Neural cell (in vitro differentiated cells): ENCODE measurements at regions not wholly inside any gene's neighbourhood (a gene's known extent, or its start where the extent isn't known, plus 50 kb on each side); places are given as distances from the start of the nearest gene placed in this dataset.

Experiments used
- H2AFZ ChIP-seq: fragments of 200-600, 300-800 bp; sonication (generic), shearing (Covaris generic); 2 replicates; pipeline ENCODE4 v1.6.0; 2014; ENCODE audit warnings: low read depth, mild to moderate bottlenecking, antibody characterized with exemption, low read length, moderate library complexity
- H3F3A ChIP-seq: fragments of 200-600 bp; shearing (Covaris generic); 2 replicates; pipeline ENCODE4 v1.6.1; 2016; ENCODE audit warnings: mild to moderate bottlenecking, moderate library complexity, mixed read lengths, antibody characterized with exemption, low read length; ENCODE audit not compliant: insufficient read depth, poor library complexity, severe bottlenecking
- H3K27ac ChIP-seq: fragments of 200-600, 300-800 bp; sonication (generic), shearing (Covaris generic); 2 replicates; pipeline ENCODE4 v1.5.1; 2014; ENCODE audit warnings: mild to moderate bottlenecking, low read length, moderate library complexity
- H3K27me3 ChIP-seq: fragments of 300-800, 200-600 bp; sonication (generic), shearing (Covaris generic); 2 replicates; pipeline ENCODE4 v1.6.0; 2014; ENCODE audit warnings: mild to moderate bottlenecking, low read depth, low read length, moderate library complexity; ENCODE audit not compliant: insufficient read depth
- H3K36me3 ChIP-seq: fragments of 300-800, 200-600 bp; sonication (generic), shearing (Covaris generic); 2 replicates; pipeline ENCODE4 v1.5.1; 2014; ENCODE audit warnings: mild to moderate bottlenecking, antibody characterized with exemption, low read length, moderate library complexity; ENCODE audit not compliant: insufficient read depth
- H3K4me2 ChIP-seq: fragments of 300-800, 200-600 bp; sonication (generic), shearing (Covaris generic); 2 replicates; pipeline ENCODE4 v1.6.0; 2014; ENCODE audit warnings: mild to moderate bottlenecking, low read length
- H3K4me3 ChIP-seq: fragments of 300-800, 200-600 bp; sonication (generic), shearing (Covaris generic); 2 replicates; pipeline ENCODE4 v1.5.1; 2014; ENCODE audit warnings: mild to moderate bottlenecking, low read length, moderate library complexity
- H3K79me2 ChIP-seq: fragments of 200-600 bp; shearing (Covaris generic); replicated peaks from 2 replicates; pipeline ENCODE4 v1.6.0; 2014; ENCODE audit warnings: mild to moderate bottlenecking, low read length, moderate library complexity; ENCODE audit not compliant: insufficient read depth
- H3K9ac ChIP-seq: fragments of 300-800, 200-600 bp; sonication (generic), shearing (Covaris generic); 2 replicates; pipeline ENCODE4 v1.6.1; 2016; ENCODE audit warnings: mild to moderate bottlenecking, low read length, mixed read lengths
- H3K9me2 ChIP-seq: fragments of 200-600 bp; shearing (Covaris generic); 2 replicates; pipeline ENCODE4 v1.6.1; 2016; ENCODE audit warnings: mild to moderate bottlenecking, low read length, mixed read lengths; ENCODE audit not compliant: insufficient read depth
- H3K9me3 ChIP-seq: fragments of 200-600, 300-800 bp; sonication (generic), shearing (Covaris generic); 2 replicates; pipeline ENCODE4 v1.6.1; 2016; ENCODE audit warnings: mild to moderate bottlenecking, mixed run types, low read length, moderate library complexity, mixed read lengths
- H4K20me1 ChIP-seq: fragments of 200-600 bp; shearing (Covaris generic); 2 replicates; pipeline ENCODE4 v1.6.1; 2016; ENCODE audit warnings: mild to moderate bottlenecking, mixed run types; ENCODE audit not compliant: insufficient read depth
- EP300 ChIP-seq: fragments of 450-650 bp; conservative IDR thresholded peaks from 2 replicates; pipeline ENCODE4 v1.6.1; 2014; ENCODE audit warnings: antibody characterized with exemption, mild to moderate bottlenecking, moderate library complexity; ENCODE audit not compliant: poor library complexity, severe bottlenecking
- EZH2 ChIP-seq: fragments of 200-600, 300-800 bp; shearing (Covaris generic), sonication (generic); IDR thresholded peaks from 2 replicates; pipeline ENCODE4 v1.6.1; 2014; ENCODE audit warnings: antibody characterized with exemption, low read length, borderline replicate concordance, mild to moderate bottlenecking; ENCODE audit not compliant: insufficient read depth, poor library complexity, severe bottlenecking
- MXI1 ChIP-seq: fragments of 450-650 bp; conservative IDR thresholded peaks from 2 replicates; pipeline ENCODE4 v1.6.1; 2014; ENCODE audit warnings: antibody characterized with exemption, mild to moderate bottlenecking; ENCODE audit not compliant: poor library complexity, severe bottlenecking
- POLR2AphosphoS5 ChIP-seq: IDR thresholded peaks from 2 replicates; pipeline ENCODE4 v1.6.1; 2012
- RAD21 ChIP-seq: fragments of 450-650 bp; conservative IDR thresholded peaks from 2 replicates; pipeline ENCODE4 v1.6.1; 2014; ENCODE audit warnings: antibody characterized with exemption, mild to moderate bottlenecking, moderate library complexity
- SMC3 ChIP-seq: fragments of 450-650 bp; conservative IDR thresholded peaks from 2 replicates; pipeline ENCODE4 v1.6.1; 2014; ENCODE audit warnings: antibody characterized with exemption, mild to moderate bottlenecking, moderate library complexity; ENCODE audit not compliant: poor library complexity
- TAF1 ChIP-seq: IDR thresholded peaks from 2 replicates; pipeline ENCODE4 v1.6.1; 2012; ENCODE audit warnings: low read depth
- TF ChIP-seq, protein P1 (sequence below): IDR thresholded peaks from 2 replicates; pipeline ENCODE4 v1.6.1; 2012; ENCODE audit warnings: borderline replicate concordance
- TF ChIP-seq, protein P2 (sequence below): fragments of 450-650 bp; IDR thresholded peaks from 2 replicates; pipeline ENCODE4 v1.5.1; 2014; ENCODE audit warnings: antibody characterized with exemption, mild to moderate bottlenecking, moderate library complexity; ENCODE audit not compliant: poor library complexity, severe bottlenecking

DNA sequence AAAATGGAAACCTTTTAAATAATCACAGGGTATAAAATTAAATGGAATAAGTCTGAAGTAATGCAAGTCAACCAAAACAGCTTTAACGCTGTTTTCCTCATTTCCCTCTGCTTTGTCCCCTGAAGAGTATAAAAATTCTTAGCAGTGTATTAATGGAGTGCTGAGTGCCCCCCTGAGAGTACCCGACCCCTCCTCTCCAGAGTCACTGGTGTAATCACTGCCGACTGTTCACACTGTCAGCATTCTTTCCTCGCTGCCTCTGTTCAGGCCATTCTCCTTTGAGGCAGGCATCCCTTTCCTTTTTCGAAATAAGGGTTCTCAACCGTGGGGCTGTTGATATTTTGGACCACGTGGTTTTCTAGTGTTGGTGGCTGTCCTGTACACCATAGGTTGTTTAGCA lies 146.9 kb upstream of the SLC10A2 start:
- H3K27me3 ChIP-seq: no peaks in the 10 kb centered on the region
- H3K9ac ChIP-seq: no peak overlapping the region
- no peak overlapping the region for H3K27ac ChIP-seq
- H3K36me3 ChIP-seq: no peaks in the 10 kb centered on the region
- H3K9me2 ChIP-seq: no peaks in the 10 kb centered on the region
- no peaks in the 10 kb centered on the region for H4K20me1 ChIP-seq
- H3K4me2 ChIP-seq: no peak overlapping the region
- TF ChIP-seq RAD21: no peak
- TF ChIP-seq, protein P1, sequence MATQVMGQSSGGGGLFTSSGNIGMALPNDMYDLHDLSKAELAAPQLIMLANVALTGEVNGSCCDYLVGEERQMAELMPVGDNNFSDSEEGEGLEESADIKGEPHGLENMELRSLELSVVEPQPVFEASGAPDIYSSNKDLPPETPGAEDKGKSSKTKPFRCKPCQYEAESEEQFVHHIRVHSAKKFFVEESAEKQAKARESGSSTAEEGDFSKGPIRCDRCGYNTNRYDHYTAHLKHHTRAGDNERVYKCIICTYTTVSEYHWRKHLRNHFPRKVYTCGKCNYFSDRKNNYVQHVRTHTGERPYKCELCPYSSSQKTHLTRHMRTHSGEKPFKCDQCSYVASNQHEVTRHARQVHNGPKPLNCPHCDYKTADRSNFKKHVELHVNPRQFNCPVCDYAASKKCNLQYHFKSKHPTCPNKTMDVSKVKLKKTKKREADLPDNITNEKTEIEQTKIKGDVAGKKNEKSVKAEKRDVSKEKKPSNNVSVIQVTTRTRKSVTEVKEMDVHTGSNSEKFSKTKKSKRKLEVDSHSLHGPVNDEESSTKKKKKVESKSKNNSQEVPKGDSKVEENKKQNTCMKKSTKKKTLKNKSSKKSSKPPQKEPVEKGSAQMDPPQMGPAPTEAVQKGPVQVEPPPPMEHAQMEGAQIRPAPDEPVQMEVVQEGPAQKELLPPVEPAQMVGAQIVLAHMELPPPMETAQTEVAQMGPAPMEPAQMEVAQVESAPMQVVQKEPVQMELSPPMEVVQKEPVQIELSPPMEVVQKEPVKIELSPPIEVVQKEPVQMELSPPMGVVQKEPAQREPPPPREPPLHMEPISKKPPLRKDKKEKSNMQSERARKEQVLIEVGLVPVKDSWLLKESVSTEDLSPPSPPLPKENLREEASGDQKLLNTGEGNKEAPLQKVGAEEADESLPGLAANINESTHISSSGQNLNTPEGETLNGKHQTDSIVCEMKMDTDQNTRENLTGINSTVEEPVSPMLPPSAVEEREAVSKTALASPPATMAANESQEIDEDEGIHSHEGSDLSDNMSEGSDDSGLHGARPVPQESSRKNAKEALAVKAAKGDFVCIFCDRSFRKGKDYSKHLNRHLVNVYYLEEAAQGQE: no peak
- no peak for TF ChIP-seq MXI1
- TF ChIP-seq, protein P2, sequence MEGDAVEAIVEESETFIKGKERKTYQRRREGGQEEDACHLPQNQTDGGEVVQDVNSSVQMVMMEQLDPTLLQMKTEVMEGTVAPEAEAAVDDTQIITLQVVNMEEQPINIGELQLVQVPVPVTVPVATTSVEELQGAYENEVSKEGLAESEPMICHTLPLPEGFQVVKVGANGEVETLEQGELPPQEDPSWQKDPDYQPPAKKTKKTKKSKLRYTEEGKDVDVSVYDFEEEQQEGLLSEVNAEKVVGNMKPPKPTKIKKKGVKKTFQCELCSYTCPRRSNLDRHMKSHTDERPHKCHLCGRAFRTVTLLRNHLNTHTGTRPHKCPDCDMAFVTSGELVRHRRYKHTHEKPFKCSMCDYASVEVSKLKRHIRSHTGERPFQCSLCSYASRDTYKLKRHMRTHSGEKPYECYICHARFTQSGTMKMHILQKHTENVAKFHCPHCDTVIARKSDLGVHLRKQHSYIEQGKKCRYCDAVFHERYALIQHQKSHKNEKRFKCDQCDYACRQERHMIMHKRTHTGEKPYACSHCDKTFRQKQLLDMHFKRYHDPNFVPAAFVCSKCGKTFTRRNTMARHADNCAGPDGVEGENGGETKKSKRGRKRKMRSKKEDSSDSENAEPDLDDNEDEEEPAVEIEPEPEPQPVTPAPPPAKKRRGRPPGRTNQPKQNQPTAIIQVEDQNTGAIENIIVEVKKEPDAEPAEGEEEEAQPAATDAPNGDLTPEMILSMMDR: no peak
- TF ChIP-seq EZH2: no peak
- no peak for TF ChIP-seq EP300
- TF ChIP-seq TAF1: no peak
- TF ChIP-seq POLR2AphosphoS5: no peak
- TF ChIP-seq SMC3: no peak
- no peak overlapping the region for H2AFZ ChIP-seq
- H3K4me3 ChIP-seq: no peak overlapping the region
- no peaks in the 10 kb centered on the region for H3K9me3 ChIP-seq
- no peaks in the 10 kb centered on the region for H3K79me2 ChIP-seq
- H3F3A ChIP-seq: no peaks in the 10 kb centered on the region

DNA sequence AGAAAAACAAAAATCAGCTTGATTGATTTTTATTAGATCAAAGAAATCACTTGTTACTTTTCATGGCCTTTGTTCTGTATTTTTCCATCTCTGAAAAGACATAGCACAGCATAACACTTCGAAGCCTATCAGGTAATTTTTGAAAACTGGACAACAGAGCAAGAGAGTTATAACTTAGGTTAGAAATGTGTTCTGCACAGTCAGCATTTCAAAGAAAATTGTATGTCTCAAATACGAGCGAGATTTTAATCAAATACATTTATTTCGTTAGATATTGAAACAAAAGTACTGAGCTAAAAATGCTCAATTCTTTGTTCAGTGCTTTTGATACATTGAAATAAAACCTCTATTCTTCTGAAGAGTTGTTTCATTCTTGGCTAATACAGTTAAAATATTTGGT lies 144.1 kb upstream of the SLC10A2 start:
- no peaks in the 10 kb centered on the region for H3K27me3 ChIP-seq
- no peaks in the 10 kb centered on the region for H3K36me3 ChIP-seq
- TF ChIP-seq EP300 (no peak), TAF1 (no peak), SMC3 (no peak), RAD21 (no peak), MXI1 (no peak), EZH2 (no peak), POLR2AphosphoS5 (no peak)
- TF ChIP-seq, protein P1: no peak
- TF ChIP-seq, protein P2: no peak
- H3K79me2 ChIP-seq: no peaks in the 10 kb centered on the region
- H3K4me2 ChIP-seq: no peak overlapping the region
- no peak overlapping the region for H3K9ac ChIP-seq
- no peaks in the 10 kb centered on the region for H3K9me3 ChIP-seq
- H3K9me2 ChIP-seq: no peaks in the 10 kb centered on the region
- H4K20me1 ChIP-seq: no peaks in the 10 kb centered on the region
- H3K27ac ChIP-seq: no peak overlapping the region
- no peaks in the 10 kb centered on the region for H3F3A ChIP-seq
- H2AFZ ChIP-seq: no peak overlapping the region
- H3K4me3 ChIP-seq: no peak overlapping the region
